HG03565 (cell line): ENCODE measurements at regions not wholly inside any gene's neighbourhood (a gene's known extent, or its start where the extent isn't known, plus 50 kb on each side); places are given as distances from the start of the nearest gene placed in this dataset.

Source experiments
- ATAC-seq: cut with Tn5 transposase; IDR thresholded peaks from one replicate; pipeline ENCODE4 v1.9.1; 2021; ENCODE audit warnings: mild to moderate bottlenecking, moderate library complexity; ENCODE audit not compliant: unreplicated experiment

- no peak for ATAC-seq
These were observed 79.6 kb upstream of the SORCS1 start for GRCh38 chr10:107244122-107244521.

GRCh38 chr10:107238275-107238674 is 73.8 kb upstream of the SORCS1 start:
- no peak for ATAC-seq

DNA sequence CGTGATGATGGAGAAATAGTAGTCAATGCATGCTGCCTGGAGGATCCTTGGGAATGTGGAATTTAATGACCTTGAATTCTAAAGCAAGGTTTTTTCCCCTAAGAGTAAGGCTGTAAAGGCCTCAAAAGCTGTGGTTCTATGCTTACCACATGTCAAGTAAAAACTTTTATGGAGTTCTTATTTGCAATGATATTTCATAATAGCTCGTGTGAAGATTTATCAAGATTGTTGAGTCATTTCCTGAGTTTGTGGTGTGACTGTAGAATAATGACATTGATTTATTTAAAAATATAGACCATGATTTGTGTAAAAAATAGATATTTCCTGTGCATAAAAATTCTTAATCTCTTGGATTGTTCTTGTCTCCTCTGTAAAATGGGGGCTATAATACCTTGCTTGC is 67.5 kb upstream of the SORCS1 start:
- ATAC-seq = no peak

DNA sequence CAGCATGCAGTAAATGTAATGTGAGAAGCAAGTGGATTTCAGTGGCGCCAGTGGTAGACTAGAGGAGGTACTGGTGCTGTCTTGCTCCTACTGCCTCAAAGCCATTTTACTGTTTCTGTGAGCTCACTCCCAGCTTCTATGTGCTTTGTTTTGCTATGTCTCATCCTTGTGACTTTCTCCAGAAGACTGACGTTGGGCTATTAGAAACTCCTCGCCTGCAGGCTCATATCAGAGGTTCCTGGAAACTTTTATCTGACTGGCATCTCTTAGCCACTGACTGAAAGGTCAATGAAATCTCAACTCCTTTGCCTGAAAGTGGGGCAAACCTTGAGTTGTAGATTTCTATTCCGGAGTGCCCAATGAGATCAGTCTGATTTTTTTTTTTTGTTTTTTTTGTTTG is 66.4 kb upstream of the SORCS1 start:
- ATAC-seq = no peak

DNA sequence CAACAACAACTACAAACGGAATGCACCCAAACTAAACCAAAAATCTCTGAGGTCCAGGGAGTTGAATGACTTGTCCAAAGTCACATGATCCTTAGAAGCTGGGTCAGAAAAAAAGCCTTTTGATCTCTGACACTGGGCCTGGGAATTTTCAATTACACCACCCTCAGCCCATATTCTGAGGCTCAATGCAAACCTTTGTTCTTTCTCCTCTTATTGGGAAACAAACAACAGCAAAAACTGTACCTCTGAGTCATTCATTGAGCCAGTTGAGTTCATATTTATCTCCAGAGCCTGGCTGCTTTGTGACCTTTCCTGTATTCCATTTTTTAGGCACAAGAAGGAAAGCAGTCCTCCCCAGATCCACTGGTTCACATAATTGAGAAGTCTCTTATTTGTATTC is 51.2 kb upstream of the SORCS1 start:
- no peak for ATAC-seq
